ENCODE measurements at regions not wholly inside any gene's neighbourhood (a gene's known extent, or its start where the extent isn't known, plus 50 kb on each side); places are given as distances from the start of the nearest gene placed in this dataset.

DNA sequence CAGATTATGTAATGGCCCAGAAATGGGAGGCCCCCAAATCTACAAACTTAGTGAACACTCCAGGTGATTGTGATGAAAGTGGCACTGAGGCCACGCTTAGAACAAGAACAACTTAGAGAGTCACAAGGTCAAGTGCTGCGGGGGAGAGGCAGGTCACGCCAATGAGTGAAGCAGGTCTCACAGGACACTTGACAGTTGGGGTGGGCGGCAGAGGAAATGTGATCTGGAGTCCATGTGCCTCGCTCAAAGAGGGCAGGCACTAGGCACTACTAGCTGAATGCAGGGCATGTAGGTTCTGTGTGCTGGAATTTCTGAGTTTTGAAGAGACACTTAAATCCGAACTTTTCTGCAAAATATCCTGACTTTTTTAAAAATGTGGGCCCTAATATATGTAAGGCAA is 193.2 kb upstream of the RORB start:
- Histone ChIP-seq H3K9me3 (no peaks in the 10 kb centered on the region), H3K36me3 (no peaks in the 10 kb centered on the region), H3K4me3 (no peak overlapping the region), H3K4me1 (no peaks in the 10 kb centered on the region), H3K27ac (no peak overlapping the region), H3K27me3 (no peaks in the 10 kb centered on the region)
- DNase-seq (no peak), FAIRE-seq (no peak), ATAC-seq (no peak)
- WGBS, 2 donors: 62 to 65% methylated on average over 6 of the region's 6 CpGs
- TF ChIP-seq, protein P1, sequence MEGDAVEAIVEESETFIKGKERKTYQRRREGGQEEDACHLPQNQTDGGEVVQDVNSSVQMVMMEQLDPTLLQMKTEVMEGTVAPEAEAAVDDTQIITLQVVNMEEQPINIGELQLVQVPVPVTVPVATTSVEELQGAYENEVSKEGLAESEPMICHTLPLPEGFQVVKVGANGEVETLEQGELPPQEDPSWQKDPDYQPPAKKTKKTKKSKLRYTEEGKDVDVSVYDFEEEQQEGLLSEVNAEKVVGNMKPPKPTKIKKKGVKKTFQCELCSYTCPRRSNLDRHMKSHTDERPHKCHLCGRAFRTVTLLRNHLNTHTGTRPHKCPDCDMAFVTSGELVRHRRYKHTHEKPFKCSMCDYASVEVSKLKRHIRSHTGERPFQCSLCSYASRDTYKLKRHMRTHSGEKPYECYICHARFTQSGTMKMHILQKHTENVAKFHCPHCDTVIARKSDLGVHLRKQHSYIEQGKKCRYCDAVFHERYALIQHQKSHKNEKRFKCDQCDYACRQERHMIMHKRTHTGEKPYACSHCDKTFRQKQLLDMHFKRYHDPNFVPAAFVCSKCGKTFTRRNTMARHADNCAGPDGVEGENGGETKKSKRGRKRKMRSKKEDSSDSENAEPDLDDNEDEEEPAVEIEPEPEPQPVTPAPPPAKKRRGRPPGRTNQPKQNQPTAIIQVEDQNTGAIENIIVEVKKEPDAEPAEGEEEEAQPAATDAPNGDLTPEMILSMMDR (IDR thresholded peaks at IDR 0.05): no peak
- intact Hi-C loops (cut with DNase I): no loop called here

DNA sequence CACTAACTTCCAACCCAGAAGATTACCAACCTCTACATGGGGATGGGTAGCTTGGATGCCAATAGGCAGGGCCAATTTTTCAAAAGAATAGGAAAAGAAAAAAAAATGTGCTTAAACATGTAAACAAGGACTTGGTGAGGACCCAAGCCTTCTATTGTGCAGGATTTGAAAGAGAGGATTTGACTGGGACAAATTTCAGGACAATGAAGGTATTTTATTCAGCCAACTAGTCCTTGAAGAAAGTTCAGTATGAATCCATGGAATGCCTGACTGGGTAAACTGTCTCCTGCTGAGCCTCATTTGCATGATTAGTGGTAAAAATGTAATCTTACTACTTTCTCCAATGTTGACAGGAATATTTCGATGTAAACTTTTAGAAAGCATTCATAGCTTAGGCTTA is 192.5 kb upstream of the RORB start:
- H3K9me3 ChIP-seq: no peaks in the 10 kb centered on the region
- ATAC-seq: no peak
- no peak overlapping the region for H3K27ac ChIP-seq
- no peak for DNase-seq
- H3K4me1 ChIP-seq: no peaks in the 10 kb centered on the region
- FAIRE-seq: no peak
- TF ChIP-seq, protein P1 (IDR thresholded peaks at IDR 0.05): no peak
- H3K4me3 ChIP-seq: no peak overlapping the region
- no peaks in the 10 kb centered on the region for H3K36me3 ChIP-seq
- WGBS, 2 donors: 22 to 27% methylated on average over 1 of the region's 1 CpG
- intact Hi-C loops (cut with DNase I): no loop called here
- H3K27me3 ChIP-seq: no peaks in the 10 kb centered on the region

DNA sequence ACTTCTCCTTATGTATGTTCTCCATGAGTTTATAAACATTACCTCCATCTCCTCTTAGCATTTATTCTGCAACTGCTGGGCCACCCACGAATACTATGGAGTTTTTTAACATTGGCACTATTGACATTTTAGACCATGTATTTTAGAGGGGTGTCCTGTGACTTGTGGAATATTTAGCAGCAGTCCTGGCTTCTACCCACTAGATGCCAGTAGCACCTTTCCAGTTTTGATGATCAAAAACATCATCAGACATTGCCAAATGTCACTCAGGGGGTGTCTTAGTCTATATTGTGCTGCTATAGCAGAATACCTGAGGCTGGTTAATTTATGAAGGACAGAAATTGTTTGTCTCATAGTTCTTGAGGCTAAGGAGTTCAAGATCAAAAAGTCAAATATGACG is 187.5 kb upstream of the RORB start:
- Histone ChIP-seq H3K9me3 (no peaks in the 10 kb centered on the region), H3K27ac (no peak overlapping the region), H3K4me1 (no peaks in the 10 kb centered on the region), H3K4me3 (no peak overlapping the region), H3K36me3 (no peaks in the 10 kb centered on the region), H3K27me3 (no peaks in the 10 kb centered on the region)
- intact Hi-C loops (cut with DNase I): no loop called here
- TF ChIP-seq, protein P1 (IDR thresholded peaks at IDR 0.05): no peak
- 34 to 45% methylated on average over 2 of the region's 2 CpGs for WGBS, 2 donors
- no peak for ATAC-seq
- no peak for FAIRE-seq
- no peak for DNase-seq

DNA sequence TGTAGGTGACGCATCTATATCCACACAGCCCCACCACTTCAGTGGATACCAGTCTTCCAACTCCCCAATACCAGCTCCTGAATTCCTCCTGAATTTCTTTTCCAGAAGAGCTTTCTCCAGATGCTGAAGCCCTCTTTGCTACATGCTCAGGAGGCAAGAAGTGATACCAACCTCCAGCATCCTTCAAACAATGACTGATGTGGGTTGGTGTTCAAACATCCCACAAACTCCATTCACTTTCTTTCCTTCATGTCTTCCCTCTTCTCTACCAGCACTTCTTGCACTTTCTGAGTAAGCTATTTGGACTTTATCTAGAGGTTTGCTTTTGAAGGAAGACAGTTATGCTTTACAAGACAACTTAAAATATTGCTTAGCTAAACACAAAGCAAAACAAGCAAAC is 179.9 kb upstream of the RORB start:
- H3K9me3 ChIP-seq: no peaks in the 10 kb centered on the region
- intact Hi-C loops (cut with DNase I): no loop called here
- no peak overlapping the region for H3K27ac ChIP-seq
- no peak for FAIRE-seq
- no peaks in the 10 kb centered on the region for H3K36me3 ChIP-seq
- H3K4me3 ChIP-seq: no peak overlapping the region
- 0% methylated on average over 1 of the region's 1 CpG for WGBS, 2 donors
- no peaks in the 10 kb centered on the region for H3K27me3 ChIP-seq
- no peaks in the 10 kb centered on the region for H3K4me1 ChIP-seq
- DNase-seq: no peak
- no peak for ATAC-seq
- TF ChIP-seq, protein P1 (IDR thresholded peaks at IDR 0.05): no peak

DNA sequence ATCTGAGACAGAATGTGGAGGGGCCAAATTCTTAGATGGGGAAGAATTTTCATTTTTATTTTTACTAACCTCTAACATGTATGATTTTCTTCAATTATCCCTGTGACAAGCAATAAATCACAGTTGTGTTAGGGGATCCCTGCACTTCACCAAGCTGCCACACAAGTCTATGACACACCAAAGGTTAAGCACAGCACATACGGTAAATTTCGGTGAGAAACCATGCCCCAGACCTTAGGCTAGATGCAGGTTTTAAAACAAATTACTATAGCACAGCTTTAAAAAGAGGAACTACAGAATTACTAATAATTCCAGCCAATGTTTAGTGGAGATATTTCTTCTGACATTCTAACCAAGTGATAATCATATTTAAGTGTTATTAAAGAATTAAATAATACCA is 175.7 kb upstream of the RORB start:
- TF ChIP-seq, protein P1 (IDR thresholded peaks at IDR 0.05): no peak
- WGBS, 2 donors: 55 to 65% methylated on average over 2 of the region's 2 CpGs
- H3K36me3 ChIP-seq: no peaks in the 10 kb centered on the region
- no peak for FAIRE-seq
- H3K4me1 ChIP-seq: no peaks in the 10 kb centered on the region
- no peaks in the 10 kb centered on the region for H3K27me3 ChIP-seq
- no peak for ATAC-seq
- intact Hi-C loops (cut with DNase I): no loop called here
- H3K27ac ChIP-seq: no peak overlapping the region
- H3K9me3 ChIP-seq: no peaks in the 10 kb centered on the region
- no peak overlapping the region for H3K4me3 ChIP-seq
- DNase-seq: no peak
